DND-41 (cell line): ENCODE measurements at regions not wholly inside any gene's neighbourhood (a gene's known extent, or its start where the extent isn't known, plus 50 kb on each side); places are given as distances from the start of the nearest gene placed in this dataset.

Experiments used
- ATAC-seq: fragments of 200-7000 bp; cut with Tn5 transposase; 3 replicates; pipeline ENCODE4 v1.9.1; 2021; ENCODE audit warnings: low read depth; ENCODE audit not compliant: insufficient read depth
- DNase-seq: peaks from one replicate; pipeline ENCODE4 v3.0.0-alpha.2; 2020
- H2AFZ ChIP-seq: 2 replicates; pipeline ENCODE4 v1.6.0; 2012; ENCODE audit warnings: low read depth, low read length
- H3K27ac ChIP-seq: 2 replicates; pipeline ENCODE4 v1.5.1; 2012; ENCODE audit warnings: low read length, inconsistent platforms
- H3K27me3 ChIP-seq: fragments of 200-600 bp; sonication (generic); 2 replicates; pipeline ENCODE4 v1.6.0; 2012; ENCODE audit warnings: low read length, mild to moderate bottlenecking, inconsistent platforms; ENCODE audit not compliant: insufficient read depth, poor library complexity
- H3K36me3 ChIP-seq: 2 replicates; pipeline ENCODE4 v1.5.1; 2012; ENCODE audit warnings: low read length, inconsistent platforms; ENCODE audit not compliant: insufficient read depth
- H3K4me1 ChIP-seq: 2 replicates; pipeline ENCODE4 v1.5.1; 2012; ENCODE audit warnings: mild to moderate bottlenecking, low read length; ENCODE audit not compliant: insufficient read depth
- H3K4me2 ChIP-seq: 2 replicates; pipeline ENCODE4 v1.6.0; 2012; ENCODE audit warnings: mild to moderate bottlenecking, moderate library complexity, low read length, inconsistent platforms; ENCODE audit not compliant: insufficient read depth
- H3K4me3 ChIP-seq, 2 experiments: fragments of 200-600 bp in 1 of 2; shearing (Covaris generic) in 1 of 2; 2 replicates each; pipeline ENCODE4 v1.5.1; 2012 to 2016; ENCODE audit warnings: inconsistent platforms in 2 of 2, low read length in 2 of 2, mild to moderate bottlenecking in 2 of 2, low read depth in 1 of 2, moderate library complexity in 1 of 2
- H3K79me2 ChIP-seq: 2 replicates; pipeline ENCODE4 v1.6.0; 2012; ENCODE audit warnings: low read length, inconsistent platforms; ENCODE audit not compliant: insufficient read depth
- H3K9ac ChIP-seq: 2 replicates; pipeline ENCODE4 v1.6.0; 2012; ENCODE audit warnings: low read depth, mild to moderate bottlenecking, inconsistent platforms, low read length, moderate library complexity
- H3K9me3 ChIP-seq: 2 replicates; pipeline ENCODE4 v1.5.1; 2012; ENCODE audit warnings: low read length, moderate library complexity, mild to moderate bottlenecking, inconsistent platforms; ENCODE audit not compliant: insufficient read depth, severe bottlenecking
- H4K20me1 ChIP-seq: 2 replicates; pipeline ENCODE4 v1.6.0; 2012; ENCODE audit warnings: low read length; ENCODE audit not compliant: insufficient read depth
- CTCF ChIP-seq: IDR thresholded peaks from 2 replicates; pipeline ENCODE4 v1.5.1; 2012; ENCODE audit warnings: borderline replicate concordance, low read length, moderate library complexity, mild to moderate bottlenecking; ENCODE audit not compliant: poor library complexity, severe bottlenecking; ENCODE audit errors: extremely low read depth
- EZH2 ChIP-seq: IDR thresholded peaks from 3 replicates; pipeline ENCODE4 v1.6.1; 2012; ENCODE audit warnings: borderline replicate concordance, low read depth, mild to moderate bottlenecking, moderate library complexity, low read length, inconsistent platforms; ENCODE audit not compliant: severe bottlenecking

DNA sequence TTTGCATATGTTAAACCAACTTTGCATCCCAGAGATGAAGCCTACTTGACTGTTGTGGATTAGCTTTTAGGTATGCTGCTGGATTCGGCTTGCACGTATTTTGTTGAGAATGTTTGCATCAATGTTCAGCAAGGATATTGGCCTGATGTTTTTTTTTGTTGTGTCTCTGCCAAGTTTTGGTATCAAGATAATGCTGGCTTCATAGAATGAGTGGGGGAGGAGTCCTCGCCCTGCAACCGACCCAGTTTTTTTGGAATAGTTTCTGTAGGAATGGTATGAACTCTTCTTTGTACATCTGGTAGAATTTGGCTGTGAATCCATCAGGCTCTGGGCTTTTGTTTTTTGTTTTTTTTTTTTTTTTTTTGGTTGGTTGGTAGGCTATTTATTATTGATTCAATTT, 147.9 kb downstream of the AHR start:
- DNase-seq (no peak), ATAC-seq (no peak)
- no peaks in the 10 kb centered on the region for H3K36me3 ChIP-seq
- H3K79me2 ChIP-seq, result no peaks in the 10 kb centered on the region
- no peak overlapping the region for H3K4me3 ChIP-seq
- H3K9ac ChIP-seq, result no peak overlapping the region
- no peaks in the 10 kb centered on the region for H3K27me3 ChIP-seq
- H3K4me1 ChIP-seq, result no peaks in the 10 kb centered on the region
- H3K27ac ChIP-seq, result no peak overlapping the region
- H3K4me2 ChIP-seq, result no peak overlapping the region
- H3K9me3 ChIP-seq, result no peaks in the 10 kb centered on the region
- TF ChIP-seq CTCF (no peak), EZH2 (no peak)
- H2AFZ ChIP-seq, result no peak overlapping the region
- no peaks in the 10 kb centered on the region for H4K20me1 ChIP-seq

DNA sequence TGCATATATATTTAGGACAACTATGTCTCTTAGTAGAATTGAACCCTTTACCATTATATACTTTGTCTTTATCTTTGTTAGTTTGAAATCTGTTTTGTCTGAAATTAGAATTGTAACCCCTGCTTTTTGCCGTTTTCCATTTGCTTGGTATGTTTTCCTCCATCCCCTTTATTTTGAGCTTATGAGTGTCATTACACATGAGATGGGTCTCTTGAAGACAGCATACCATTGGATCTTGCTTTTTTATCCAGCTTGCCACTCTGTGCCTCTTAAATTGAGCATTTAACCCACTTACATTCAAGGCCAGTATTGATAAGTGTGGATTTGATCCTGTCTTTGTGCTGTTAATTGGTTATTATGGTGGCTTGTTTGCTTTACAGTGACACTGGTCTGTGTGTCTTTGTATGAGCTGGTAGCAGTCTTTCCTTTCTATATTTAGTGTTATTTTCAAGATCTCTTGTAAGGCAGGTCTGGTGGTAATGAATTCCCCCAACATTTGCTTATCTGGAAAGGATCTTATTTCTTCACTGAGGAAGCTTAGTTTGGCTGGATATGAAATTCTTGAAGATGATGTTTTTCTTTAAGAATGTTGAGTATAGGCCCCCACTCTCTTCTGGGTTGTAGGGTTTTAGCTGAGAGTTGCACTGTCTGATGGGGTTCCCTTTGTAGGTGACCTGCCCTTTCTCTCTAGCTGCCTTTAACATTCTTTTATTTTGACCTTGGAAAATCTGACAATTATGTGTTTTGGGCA, 149.5 kb downstream of the AHR start:
- Histone ChIP-seq H2AFZ (no peak overlapping the region), H3K79me2 (no peaks in the 10 kb centered on the region), H3K4me2 (no peak overlapping the region), H3K9ac (no peak overlapping the region), H3K36me3 (no peaks in the 10 kb centered on the region), H3K9me3 (no peaks in the 10 kb centered on the region), H3K4me3 (no peak overlapping the region), H3K4me1 (no peaks in the 10 kb centered on the region), H3K27ac (no peak overlapping the region), H4K20me1 (no peaks in the 10 kb centered on the region), H3K27me3 (no peaks in the 10 kb centered on the region)
- DNase-seq, result no peak
- TF ChIP-seq CTCF (no peak), EZH2 (no peak)
- ATAC-seq, result no peak

DNA sequence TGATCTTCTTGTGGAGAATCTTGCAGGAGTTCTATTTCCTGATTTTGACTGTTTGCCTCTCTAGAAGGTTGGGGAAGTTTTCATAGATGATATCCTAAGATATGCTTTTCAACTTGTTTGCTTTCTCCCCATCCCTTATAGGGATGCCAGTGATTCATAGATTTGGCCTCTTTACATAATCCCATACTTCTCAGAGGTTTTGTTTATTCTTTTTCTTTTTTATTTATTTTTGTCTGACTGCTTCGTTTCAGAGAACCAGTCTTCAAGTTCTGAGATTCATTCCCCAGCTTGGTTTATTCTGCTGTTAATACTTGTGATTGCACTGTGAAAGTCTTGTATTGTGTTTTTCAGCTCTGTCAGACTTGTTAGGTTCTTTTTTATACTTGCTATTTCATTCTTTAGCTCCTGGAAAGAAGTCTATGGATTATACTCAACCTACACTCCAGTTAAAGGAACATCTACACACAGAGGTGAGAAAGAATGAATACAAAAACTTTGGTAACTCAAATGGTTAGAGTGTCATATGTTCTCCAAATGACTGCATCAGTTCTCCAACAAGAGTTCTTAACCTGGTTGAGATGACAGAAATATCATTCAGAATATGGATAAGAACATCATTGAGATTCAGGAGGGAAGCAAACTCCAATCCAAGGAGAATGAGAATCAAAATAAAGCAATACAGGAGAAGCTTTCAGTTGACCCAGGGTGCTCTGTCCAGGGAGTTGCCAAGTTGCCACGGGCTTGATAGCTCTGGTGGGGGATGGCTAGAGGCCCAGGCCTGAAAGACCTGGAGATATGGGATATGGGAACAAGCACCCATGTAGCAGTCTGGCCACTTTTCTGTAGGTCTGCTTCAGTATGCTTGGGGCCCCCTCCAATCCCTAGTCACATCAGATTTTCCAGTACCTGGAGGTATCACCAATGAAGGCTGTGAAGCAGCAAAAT, 150.3 kb downstream of the AHR start:
- no peak for TF ChIP-seq EZH2
- Histone ChIP-seq H3K9ac (no peak overlapping the region), H3K27ac (no peak overlapping the region), H3K36me3 (no peaks in the 10 kb centered on the region), H3K4me2 (no peak overlapping the region), H3K9me3 (no peaks in the 10 kb centered on the region), H3K4me1 (no peaks in the 10 kb centered on the region), H2AFZ (no peak overlapping the region), H4K20me1 (no peaks in the 10 kb centered on the region), H3K27me3 (no peaks in the 10 kb centered on the region), H3K4me3 (no peak overlapping the region), H3K79me2 (no peaks in the 10 kb centered on the region)
- DNase-seq, result no peak
- ATAC-seq, result no peak

- Histone ChIP-seq H2AFZ (no peak overlapping the region), H4K20me1 (no peaks in the 10 kb centered on the region), H3K4me2 (no peak overlapping the region), H3K79me2 (no peaks in the 10 kb centered on the region), H3K36me3 (no peaks in the 10 kb centered on the region), H3K9me3 (no peaks in the 10 kb centered on the region), H3K27me3 (no peaks in the 10 kb centered on the region), H3K4me3 (no peak overlapping the region), H3K27ac (no peak overlapping the region), H3K9ac (no peak overlapping the region), H3K4me1 (no peaks in the 10 kb centered on the region)
- ATAC-seq (no peak), DNase-seq (no peak)
- no peak for TF ChIP-seq CTCF
- TF ChIP-seq EZH2, result no peak
Measured at GRCh38 chr7:17456541-17456940, 158.1 kb downstream of the AHR start.
